ENCODE measurements at regions not wholly inside any gene's neighbourhood (a gene's known extent, or its start where the extent isn't known, plus 50 kb on each side); places are given as distances from the start of the nearest gene placed in this dataset. TPM values are rescaled to one million over a fixed set of nuclear protein-coding genes. Genes with fewer than 3 reads are reported as not detected.

- DNase-seq (ENCODE audit: low read depth in 2 of 3, low spot score in 2 of 3) = no peak
These were observed 1009.3 kb downstream of the GRIK2 start for GRCh38 chr6:102402635-102403329.

- no peak for DNase-seq (ENCODE audit: low read depth in 2 of 3, low spot score in 2 of 3)
These were observed 1005.4 kb downstream of the GRIK2 start for GRCh38 chr6:102398788-102399390.

GRCh38 chr6:102390541-102390940 lies 997.0 kb downstream of the GRIK2 start:
- DNase-seq (ENCODE audit: low read depth in 2 of 3, low spot score in 2 of 3) = no peak

- no peak for DNase-seq (ENCODE audit: low read depth in 2 of 3, low spot score in 2 of 3)
These were observed 996.5 kb downstream of the GRIK2 start for GRCh38 chr6:102389994-102390393.

GRCh38 chr6:102387326-102388033 lies 994.0 kb downstream of the GRIK2 start:
- DNase-seq (ENCODE audit: low read depth in 2 of 3, low spot score in 2 of 3) = no peak

GRCh38 chr6:102381203-102381602 lies 987.7 kb downstream of the GRIK2 start:
- DNase-seq (ENCODE audit: low read depth in 2 of 3, low spot score in 2 of 3) = no peak

GRCh38 chr6:102356170-102356569 lies 962.7 kb downstream of the GRIK2 start:
- DNase-seq (ENCODE audit: low read depth in 2 of 3, low spot score in 2 of 3) = no peak

- no peak for DNase-seq (ENCODE audit: low read depth in 2 of 3, low spot score in 2 of 3)
These were observed 962.1 kb downstream of the GRIK2 start for GRCh38 chr6:102355578-102355977.

- no peak for DNase-seq (ENCODE audit: low read depth in 2 of 3, low spot score in 2 of 3)
These were observed 959.0 kb downstream of the GRIK2 start for GRCh38 chr6:102352552-102352951.

GRCh38 chr6:102344769-102345168 lies 951.3 kb downstream of the GRIK2 start:
- DNase-seq (ENCODE audit: low read depth in 2 of 3, low spot score in 2 of 3) = no peak

- no peak for DNase-seq (ENCODE audit: low read depth in 2 of 3, low spot score in 2 of 3)
These were observed 946.8 kb downstream of the GRIK2 start for GRCh38 chr6:102340311-102340710.

- no peak for DNase-seq (ENCODE audit: low read depth in 2 of 3, low spot score in 2 of 3)
These were observed 940.2 kb downstream of the GRIK2 start for GRCh38 chr6:102333736-102334135.

- no peak for DNase-seq (ENCODE audit: low read depth in 2 of 3, low spot score in 2 of 3)
These were observed 934.3 kb downstream of the GRIK2 start for GRCh38 chr6:102327697-102328225.

- no peak for DNase-seq (ENCODE audit: low read depth in 2 of 3, low spot score in 2 of 3)
These were observed 920.2 kb downstream of the GRIK2 start for GRCh38 chr6:102313699-102314098.

- DNase-seq (ENCODE audit: low read depth in 2 of 3, low spot score in 2 of 3) = no peak
These were observed 916.2 kb downstream of the GRIK2 start for GRCh38 chr6:102309700-102310099.

GRCh38 chr6:102300350-102300749 lies 906.8 kb downstream of the GRIK2 start:
- no peak for DNase-seq (ENCODE audit: low read depth in 2 of 3, low spot score in 2 of 3)

- DNase-seq (ENCODE audit: low read depth in 2 of 3, low spot score in 2 of 3) = no peak
These were observed 904.5 kb downstream of the GRIK2 start for GRCh38 chr6:102298051-102298450.

Small RNA genes in the stretch of these regions (small RNA-seq; reads per million reads assigned to genes)
- gene RF00438 = not detected
